Fibroblast of pulmonary artery (primary cell): ENCODE measurements at regions not wholly inside any gene's neighbourhood (a gene's known extent, or its start where the extent isn't known, plus 50 kb on each side); places are given as distances from the start of the nearest gene placed in this dataset.

Experiments
- DNase-seq: peaks from one replicate; pipeline ENCODE4 v3.0.0-alpha.2; 2010; ENCODE audit warnings: low read depth
- H3K4me3 ChIP-seq: replicated peaks from 2 replicates; pipeline ENCODE4 v1.5.1; 2011; ENCODE audit warnings: low read depth, mild to moderate bottlenecking, control low read depth, low read length, moderate library complexity
- CTCF ChIP-seq: IDR thresholded peaks from 2 replicates; pipeline ENCODE4 v1.5.1; 2011; ENCODE audit warnings: mild to moderate bottlenecking, control low read depth, low read length, inconsistent platforms; ENCODE audit errors: missing control alignments

DNA sequence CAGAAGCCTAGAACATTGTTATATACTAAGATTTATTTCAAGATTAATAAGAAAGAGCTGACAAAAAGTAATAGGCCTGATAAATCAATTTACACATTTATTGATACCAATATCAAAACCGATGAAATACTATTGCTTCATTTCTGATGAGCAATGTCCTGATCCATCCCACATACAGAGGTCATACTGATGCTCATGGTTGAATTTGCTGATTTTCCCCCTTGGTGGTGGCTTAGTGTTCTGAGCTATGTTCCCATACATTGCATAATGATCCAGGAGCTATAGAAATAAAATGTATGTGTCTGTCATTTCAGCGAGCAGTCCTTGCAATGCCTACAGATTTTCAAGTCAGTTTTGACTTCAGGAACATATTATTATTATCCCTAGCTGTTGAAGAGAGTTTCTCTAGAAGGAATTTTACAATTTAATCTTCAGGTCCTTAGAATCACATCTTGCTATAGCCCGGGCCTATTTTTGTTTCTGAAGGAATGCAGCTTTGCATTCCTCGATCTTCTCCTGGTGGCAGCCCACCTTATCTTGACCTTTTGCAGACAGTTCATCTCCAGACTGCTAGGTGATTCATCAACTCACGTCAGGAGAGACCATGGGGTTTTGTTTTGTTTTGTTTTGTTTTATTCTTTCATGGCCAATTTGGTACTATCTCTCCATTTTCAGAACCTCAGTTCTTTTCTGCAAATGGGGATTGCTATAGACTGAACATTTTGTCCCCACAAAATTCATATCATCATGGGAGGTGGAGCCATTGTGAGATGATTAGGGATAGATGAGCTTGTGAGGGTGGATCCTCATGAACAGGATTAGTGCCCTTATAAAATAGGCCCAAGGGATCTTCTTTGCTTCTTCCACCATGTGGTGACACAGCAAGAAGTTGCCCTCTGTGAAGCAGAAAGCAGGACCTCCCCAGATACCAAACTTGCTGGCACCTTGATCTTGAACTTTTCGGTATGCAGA is 465.6 kb upstream of the IGFBP3 start:
- no peak for TF ChIP-seq CTCF
- DNase-seq, result peak; percentile 38
- H3K4me3 ChIP-seq, result no peak overlapping the region

- no peak overlapping the region for H3K4me3 ChIP-seq
- DNase-seq, result peak; percentile 82
- no peak for TF ChIP-seq CTCF
Observed at GRCh38 chr7:46385662-46386309, 464.7 kb upstream of the IGFBP3 start.

GRCh38 chr7:46383605-46384004 is 462.5 kb upstream of the IGFBP3 start:
- no peak for TF ChIP-seq CTCF
- peak; percentile 31 for DNase-seq
- no peak overlapping the region for H3K4me3 ChIP-seq

- H3K4me3 ChIP-seq, result no peak overlapping the region
- peak; percentile 93 for DNase-seq
- no peak for TF ChIP-seq CTCF
Observed at GRCh38 chr7:46369933-46370654, 449.0 kb upstream of the IGFBP3 start.

DNA sequence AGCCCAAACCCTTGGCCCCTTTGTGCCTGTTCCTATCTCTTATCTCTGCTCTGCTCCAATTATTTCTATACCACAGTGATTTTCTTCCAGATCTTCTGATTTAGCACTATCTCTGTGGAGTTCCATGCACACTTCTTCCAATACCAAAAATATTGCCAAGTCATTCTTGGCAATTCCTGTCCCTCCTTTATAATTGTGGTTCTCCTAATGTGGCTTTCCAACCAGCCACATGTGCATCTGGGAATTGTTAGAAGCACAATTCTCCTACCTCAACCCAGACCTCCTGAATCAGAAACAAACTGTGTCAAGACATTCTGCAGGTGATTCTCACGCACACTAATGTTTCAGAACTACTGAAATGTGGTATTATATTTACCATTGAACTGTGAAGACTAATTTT is 447.8 kb upstream of the IGFBP3 start:
- TF ChIP-seq CTCF, result no peak

DNA sequence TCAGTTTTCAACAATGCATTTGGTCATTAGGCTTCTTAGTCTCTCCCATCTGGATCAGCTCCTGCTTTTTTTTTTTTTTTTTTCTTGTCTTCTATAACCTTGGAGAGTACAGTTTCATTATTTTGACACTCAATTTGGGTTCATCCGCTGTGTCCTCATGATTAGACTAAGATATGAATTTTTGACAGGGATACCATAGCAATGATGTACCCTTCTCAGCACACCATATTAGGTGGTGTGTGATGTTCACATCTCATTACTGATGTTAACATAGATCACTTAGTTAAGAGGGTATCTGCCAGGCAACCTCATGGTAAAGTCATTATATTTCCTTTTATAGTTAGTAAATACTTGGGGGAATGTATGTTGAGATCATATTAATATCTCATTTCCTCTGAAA is 445.5 kb upstream of the IGFBP3 start:
- DNase-seq, result no peak
- H3K4me3 ChIP-seq, result no peak overlapping the region
- no peak for TF ChIP-seq CTCF

More for the DNA sequence above, 447.8 kb upstream of the IGFBP3 start:
- DNase-seq, result no peak
- H3K4me3 ChIP-seq, result no peak overlapping the region
